ENCODE measurements at regions not wholly inside any gene's neighbourhood (a gene's known extent, or its start where the extent isn't known, plus 50 kb on each side); places are given as distances from the start of the nearest gene placed in this dataset.

DNA sequence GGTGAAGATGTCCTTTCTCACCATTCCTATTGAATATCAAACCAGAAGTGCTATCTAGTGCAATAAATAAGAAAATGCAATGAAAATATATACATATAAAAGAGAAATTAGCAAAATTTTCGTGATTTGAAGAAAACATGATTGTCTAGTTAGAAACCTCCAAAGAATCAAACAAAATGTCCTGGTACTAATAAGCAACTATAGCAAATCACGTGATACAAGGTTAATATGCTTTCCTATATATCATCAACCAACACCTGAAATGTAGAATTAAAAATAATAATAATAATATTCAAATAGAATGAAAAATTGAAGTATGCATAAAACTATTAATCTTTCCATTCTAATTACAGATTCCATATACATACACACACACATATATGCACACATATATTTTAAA lies 183.9 kb upstream of the POM121L12 start:
- TF ChIP-seq CTCF (conservative IDR thresholded peaks at IDR 0.05) = no peak
- TF ChIP-seq EZH2 (IDR thresholded peaks at IDR 0.05; ENCODE audit: low read depth) = no peak
